ENCODE measurements at regions not wholly inside any gene's neighbourhood (a gene's known extent, or its start where the extent isn't known, plus 50 kb on each side); places are given as distances from the start of the nearest gene placed in this dataset. TPM values are rescaled to one million over a fixed set of nuclear protein-coding genes. Genes with fewer than 3 reads are reported as not detected.

- no peaks in the 10 kb centered on the region for H3K36me3 ChIP-seq (ENCODE audit: control insufficient read depth in 4 of 4, insufficient read depth in 4 of 4, low read length in 4 of 4)
- no peak for TF ChIP-seq CTCF (IDR thresholded peaks at IDR 0.05; ENCODE audit: control extremely low read depth, extremely low read depth)
- H3K4me1 ChIP-seq (ENCODE audit: control insufficient read depth in 5 of 5, insufficient read depth in 5 of 5, low read length in 5 of 5), result no peaks in the 10 kb centered on the region
- ATAC-seq (ENCODE audit: insufficient read depth, low FRiP score), result no peak
- H3K27me3 ChIP-seq (ENCODE audit: control insufficient read depth in 3 of 3, insufficient read depth in 3 of 3, low read length in 2 of 3), result peaks cover 0 to 4% (median 0%) of the 10 kb centered on the region in 3 donors
- H3K4me3 ChIP-seq, result no peak overlapping the region
- H3K9ac ChIP-seq (ENCODE audit: insufficient read depth in 1 of 2, low read length in 2 of 2), result no peak overlapping the region
- 24 to 42% methylated on average over 36 to 38 of the region's 38 CpGs for WGBS, 2 donors
- H3K27ac ChIP-seq (ENCODE audit: low read depth in 1 of 2, low read length in 1 of 2), result no peak overlapping the region
- peaks cover 0 to 15% (median 3%) of the 10 kb centered on the region in 4 donors for H3K9me3 ChIP-seq (ENCODE audit: control insufficient read depth in 4 of 4, insufficient read depth in 3 of 4, low read length in 3 of 4)
- no peak for DNase-seq
These were observed 54.2 kb upstream of the ZNF267 start for GRCh38 chr16:31819386-31819785.

GRCh38 chr16:31819948-31820347 lies 53.7 kb upstream of the ZNF267 start:
- Histone ChIP-seq H3K4me1 (ENCODE audit: control insufficient read depth in 5 of 5, insufficient read depth in 5 of 5, low read length in 5 of 5) (no peaks in the 10 kb centered on the region), H3K27me3 (ENCODE audit: control insufficient read depth in 3 of 3, insufficient read depth in 3 of 3, low read length in 2 of 3) (peaks cover 0 to 4% (median 0%) of the 10 kb centered on the region in 3 donors), H3K27ac (ENCODE audit: low read depth in 1 of 2, low read length in 1 of 2) (no peak overlapping the region), H3K9me3 (ENCODE audit: control insufficient read depth in 4 of 4, insufficient read depth in 3 of 4, low read length in 3 of 4) (peaks cover 0 to 15% (median 3%) of the 10 kb centered on the region in 4 donors), H3K9ac (ENCODE audit: insufficient read depth in 1 of 2, low read length in 2 of 2) (no peak overlapping the region), H3K36me3 (ENCODE audit: control insufficient read depth in 4 of 4, insufficient read depth in 4 of 4, low read length in 4 of 4) (no peaks in the 10 kb centered on the region), H3K4me3 (no peak overlapping the region)
- 74% methylated on average over 16 of the region's 16 CpGs for WGBS, 2 donors
- ATAC-seq (ENCODE audit: insufficient read depth, low FRiP score) (no peak), DNase-seq (no peak)
- no peak for TF ChIP-seq CTCF (IDR thresholded peaks at IDR 0.05; ENCODE audit: control extremely low read depth, extremely low read depth)

Small RNA genes lying in the stretch of these regions (small RNA-seq; reads per million reads assigned to genes)
- gene AC074050.1 (ENCODE audit: low replicate concordance), result not detected

Data from lung (tissue), 12 donors.